ENCODE measurements at regions not wholly inside any gene's neighbourhood (a gene's known extent, or its start where the extent isn't known, plus 50 kb on each side); places are given as distances from the start of the nearest gene placed in this dataset.

- intact Hi-C loops (cut with DNase I) = no loop called here
- Histone ChIP-seq H3K27ac (no peak overlapping the region), H3K36me3 (no peaks in the 10 kb centered on the region), H3K4me1 (peaks cover 0 to 15% of the 10 kb centered on the region in 2 donors), H3K4me3 (no peak overlapping the region), H3K27me3 (no peaks in the 10 kb centered on the region), H3K9me3 (no peaks in the 10 kb centered on the region)
- no peak for TF ChIP-seq CTCF (IDR thresholded peaks at IDR 0.05)
- DNase-seq (ENCODE audit: low spot score in 2 of 2) = no peak
These were observed 189.7 kb downstream of the MIAT start for GRCh38 chr22:26847046-26847445.

- intact Hi-C loops (cut with DNase I) = no loop called here
- Histone ChIP-seq H3K27ac (no peak overlapping the region), H3K27me3 (no peaks in the 10 kb centered on the region), H3K4me3 (no peak overlapping the region), H3K9me3 (no peaks in the 10 kb centered on the region), H3K36me3 (no peaks in the 10 kb centered on the region), H3K4me1 (peaks cover 0 to 15% of the 10 kb centered on the region in 2 donors)
- no peak for DNase-seq (ENCODE audit: low spot score in 2 of 2)
- TF ChIP-seq CTCF (IDR thresholded peaks at IDR 0.05) = no peak
These were observed 190.4 kb downstream of the MIAT start for GRCh38 chr22:26847816-26848215.

GRCh38 chr22:26848244-26848920 lies 191.0 kb downstream of the MIAT start:
- Histone ChIP-seq H3K4me1 (peaks cover 0 to 15% of the 10 kb centered on the region in 2 donors), H3K27me3 (no peaks in the 10 kb centered on the region), H3K9me3 (no peaks in the 10 kb centered on the region), H3K4me3 (no peak overlapping the region), H3K27ac (no peak overlapping the region), H3K36me3 (no peaks in the 10 kb centered on the region)
- intact Hi-C loops (cut with DNase I) = no loop called here
- no peak for TF ChIP-seq CTCF (IDR thresholded peaks at IDR 0.05)
- no peak for DNase-seq (ENCODE audit: low spot score in 2 of 2)

- TF ChIP-seq CTCF (IDR thresholded peaks at IDR 0.05) = no peak
- Histone ChIP-seq H3K27ac (no peak overlapping the region), H3K4me1 (peaks cover 0 to 15% of the 10 kb centered on the region in 2 donors), H3K9me3 (no peaks in the 10 kb centered on the region), H3K4me3 (no peak overlapping the region), H3K27me3 (no peaks in the 10 kb centered on the region), H3K36me3 (no peaks in the 10 kb centered on the region)
- intact Hi-C loops (cut with DNase I) = no loop called here
- no peak for DNase-seq (ENCODE audit: low spot score in 2 of 2)
These were observed 192.2 kb downstream of the MIAT start for GRCh38 chr22:26849575-26849974.

- Histone ChIP-seq H3K4me1 (peaks cover 0 to 11% of the 10 kb centered on the region in 2 donors), H3K36me3 (no peaks in the 10 kb centered on the region), H3K27me3 (no peaks in the 10 kb centered on the region), H3K4me3 (no peak overlapping the region), H3K9me3 (no peaks in the 10 kb centered on the region), H3K27ac (no peak overlapping the region)
- intact Hi-C loops (cut with DNase I) = no loop called here
- DNase-seq (ENCODE audit: low spot score in 2 of 2) = no peak
- TF ChIP-seq CTCF (IDR thresholded peaks at IDR 0.05) = no peak
These were observed 193.7 kb downstream of the MIAT start for GRCh38 chr22:26851125-26851524.

- no peaks in the 10 kb centered on the region for H3K36me3 ChIP-seq
- intact Hi-C loops (cut with DNase I) = no loop called here
- H3K9me3 ChIP-seq = no peaks in the 10 kb centered on the region
- H3K4me1 ChIP-seq = peaks cover 0 to 11% of the 10 kb centered on the region in 2 donors
- TF ChIP-seq CTCF (IDR thresholded peaks at IDR 0.05) = no peak
- H3K4me3 ChIP-seq = no peak overlapping the region
- H3K27me3 ChIP-seq = no peaks in the 10 kb centered on the region
- H3K27ac ChIP-seq = no peak overlapping the region
- DNase-seq (ENCODE audit: low spot score in 2 of 2) = no peak
These were observed 194.8 kb downstream of the MIAT start for GRCh38 chr22:26852176-26852575.
